GM21528 (cell line): ENCODE measurements at regions not wholly inside any gene's neighbourhood (a gene's known extent, or its start where the extent isn't known, plus 50 kb on each side); places are given as distances from the start of the nearest gene placed in this dataset.
"Not testable (repeated sequence)": the region's sequence is repeated elsewhere in the genome, so short reads cannot be mapped to it uniquely, and the experiment has no call there.

Source experiments
- ATAC-seq: cut with Tn5 transposase; IDR thresholded peaks from one replicate; pipeline ENCODE4 v1.9.1; 2021; ENCODE audit warnings: mild to moderate bottlenecking, moderate library complexity; ENCODE audit not compliant: unreplicated experiment, low FRiP score

- no peak for ATAC-seq
These were observed 169.9 kb downstream of the CPE start for GRCh38 chr4:165548702-165549101.

- no peak for ATAC-seq
These were observed 174.5 kb downstream of the CPE start for GRCh38 chr4:165553221-165553810.

GRCh38 chr4:165555302-165555701 lies 176.5 kb downstream of the CPE start:
- no peak for ATAC-seq

- ATAC-seq = no peak
These were observed 177.6 kb downstream of the CPE start for GRCh38 chr4:165556383-165556782.

- ATAC-seq = no peak
These were observed 182.1 kb downstream of the CPE start for GRCh38 chr4:165560941-165561340.

GRCh38 chr4:165563851-165564250 lies 185.0 kb downstream of the CPE start:
- no peak for ATAC-seq

GRCh38 chr4:165569031-165569430 lies 190.2 kb downstream of the CPE start:
- no peak for ATAC-seq

- not testable (repeated sequence) for ATAC-seq
These were observed 192.7 kb downstream of the CPE start for GRCh38 chr4:165571476-165571875.

- no peak for ATAC-seq
These were observed 201.6 kb downstream of the CPE start for GRCh38 chr4:165580351-165580905.

- ATAC-seq = no peak
These were observed 204.5 kb downstream of the CPE start for GRCh38 chr4:165583341-165583740.

- no peak for ATAC-seq
These were observed 206.1 kb downstream of the CPE start for GRCh38 chr4:165584916-165585315.

- ATAC-seq = no peak
These were observed 209.9 kb downstream of the CPE start for GRCh38 chr4:165588534-165589315.

GRCh38 chr4:165592386-165592785 lies 213.6 kb downstream of the CPE start:
- ATAC-seq = no peak

- no peak for ATAC-seq
These were observed 219.0 kb downstream of the CPE start for GRCh38 chr4:165597581-165598480.

GRCh38 chr4:165600959-165601683 lies 222.3 kb downstream of the CPE start:
- no peak for ATAC-seq

- ATAC-seq = no peak
These were observed 223.8 kb downstream of the CPE start for GRCh38 chr4:165602621-165603020.

- no peak for ATAC-seq
These were observed 225.4 kb downstream of the CPE start for GRCh38 chr4:165604181-165604580.

GRCh38 chr4:165605811-165606210 lies 227.0 kb downstream of the CPE start:
- ATAC-seq = no peak

GRCh38 chr4:165606465-165607205 lies 227.8 kb downstream of the CPE start:
- ATAC-seq = no peak

GRCh38 chr4:165609653-165610052 lies 230.8 kb downstream of the CPE start:
- no peak for ATAC-seq
